Trophoblast cell (in vitro differentiated cells and primary cell): ENCODE measurements at regions not wholly inside any gene's neighbourhood (a gene's known extent, or its start where the extent isn't known, plus 50 kb on each side); places are given as distances from the start of the nearest gene placed in this dataset.

Experiments used
- DNase-seq, 2 donors: peaks; one replicate each; pipeline ENCODE4 v3.0.0-alpha.2; 2016
- H2AFZ ChIP-seq: 2 replicates; pipeline ENCODE4 v1.6.1; 2013; ENCODE audit warnings: low read length, moderate library complexity, mild to moderate bottlenecking; ENCODE audit not compliant: insufficient read depth, poor library complexity
- H2AK5ac ChIP-seq: 2 replicates; pipeline ENCODE4 v1.6.1; 2013; ENCODE audit warnings: mild to moderate bottlenecking, low read length
- H2BK120ac ChIP-seq: 2 replicates; pipeline ENCODE4 v1.6.1; 2013; ENCODE audit warnings: low read length, mild to moderate bottlenecking, moderate library complexity; ENCODE audit not compliant: insufficient read depth, poor library complexity
- H2BK12ac ChIP-seq: 2 replicates; pipeline ENCODE4 v1.6.1; 2013; ENCODE audit warnings: mild to moderate bottlenecking, low read length, moderate library complexity
- H2BK5ac ChIP-seq: 2 replicates; pipeline ENCODE4 v1.6.1; 2013; ENCODE audit warnings: low read length, low read depth, moderate library complexity, mild to moderate bottlenecking; ENCODE audit not compliant: poor library complexity
- H3K14ac ChIP-seq: 2 replicates; pipeline ENCODE4 v1.6.1; 2013; ENCODE audit warnings: mild to moderate bottlenecking, low read length
- H3K18ac ChIP-seq: 2 replicates; pipeline ENCODE4 v1.6.1; 2013; ENCODE audit warnings: mild to moderate bottlenecking, low read length
- H3K23ac ChIP-seq: 2 replicates; pipeline ENCODE4 v1.6.1; 2013; ENCODE audit warnings: low read length
- H3K27ac ChIP-seq: 2 replicates; pipeline ENCODE4 v1.5.1; 2013; ENCODE audit warnings: low read depth, mild to moderate bottlenecking, inconsistent platforms, low read length, moderate library complexity
- H3K27me3 ChIP-seq: 2 replicates; pipeline ENCODE4 v1.6.1; 2013; ENCODE audit warnings: inconsistent platforms, mild to moderate bottlenecking, low read length, moderate library complexity; ENCODE audit not compliant: insufficient read depth
- H3K36me3 ChIP-seq, 2 experiments: 1 replicate in 1 of 2; 2 replicates in 1 of 2; pipeline ENCODE4 v1.6.1; 2013; ENCODE audit warnings: low read length in 2 of 2, mild to moderate bottlenecking in 2 of 2, moderate library complexity in 1 of 2; ENCODE audit not compliant: insufficient read depth in 2 of 2, control insufficient read depth in 1 of 2
- H3K4ac ChIP-seq: 2 replicates; pipeline ENCODE4 v1.6.1; 2013; ENCODE audit warnings: low read depth, mild to moderate bottlenecking, low read length, moderate library complexity
- H3K4me1 ChIP-seq, 2 experiments: 1 replicate in 1 of 2; 2 replicates in 1 of 2; pipeline ENCODE4 v1.6.1; 2013; ENCODE audit warnings: low read length in 2 of 2, mild to moderate bottlenecking in 2 of 2, moderate library complexity in 1 of 2; ENCODE audit not compliant: insufficient read depth in 2 of 2, control insufficient read depth in 1 of 2
- H3K4me2 ChIP-seq: 2 replicates; pipeline ENCODE4 v1.6.1; 2013; ENCODE audit warnings: inconsistent platforms, mild to moderate bottlenecking, low read length, moderate library complexity
- H3K4me3 ChIP-seq: 2 replicates; pipeline ENCODE4 v1.5.1; 2013; ENCODE audit warnings: mild to moderate bottlenecking, low read depth, low read length, inconsistent platforms
- H3K79me1 ChIP-seq: one replicate; pipeline ENCODE4 v1.6.1; 2013; ENCODE audit warnings: low read length
- H3K79me2 ChIP-seq: 2 replicates; pipeline ENCODE4 v1.6.1; 2013; ENCODE audit warnings: low read length, mild to moderate bottlenecking; ENCODE audit not compliant: control insufficient read depth, insufficient read depth, poor library complexity
- H3K9ac ChIP-seq: 2 replicates; pipeline ENCODE4 v1.6.1; 2013; ENCODE audit warnings: mild to moderate bottlenecking, low read length
- H3K9me3 ChIP-seq: 2 replicates; pipeline ENCODE4 v1.6.1; 2013; ENCODE audit warnings: low read depth, mild to moderate bottlenecking, control low read depth, inconsistent platforms, low read length; ENCODE audit not compliant: insufficient read depth
- H4K12ac ChIP-seq: 2 replicates; pipeline ENCODE4 v1.6.1; 2013; ENCODE audit warnings: low read depth, mild to moderate bottlenecking, low read length, moderate library complexity
- H4K8ac ChIP-seq: 2 replicates; pipeline ENCODE4 v1.6.1; 2013; ENCODE audit warnings: low read depth, mild to moderate bottlenecking, low read length, moderate library complexity
- H4K91ac ChIP-seq: one replicate; pipeline ENCODE4 v1.6.1; 2013; ENCODE audit warnings: low read depth, mild to moderate bottlenecking, low read length, moderate library complexity
- WGBS: extraction: QIAGEN DNeasy Blood & Tissue Kit; methylation state at CpG from one replicate; pipeline ENCODE4 v1.1.7; 2013; ENCODE audit warnings: missing lambda C conversion rate; ENCODE audit not compliant: insufficient read length, insufficient coverage; ENCODE audit errors: extremely low coverage; 5-methylcytosine and 5-hydroxymethylcytosine counted together

DNA sequence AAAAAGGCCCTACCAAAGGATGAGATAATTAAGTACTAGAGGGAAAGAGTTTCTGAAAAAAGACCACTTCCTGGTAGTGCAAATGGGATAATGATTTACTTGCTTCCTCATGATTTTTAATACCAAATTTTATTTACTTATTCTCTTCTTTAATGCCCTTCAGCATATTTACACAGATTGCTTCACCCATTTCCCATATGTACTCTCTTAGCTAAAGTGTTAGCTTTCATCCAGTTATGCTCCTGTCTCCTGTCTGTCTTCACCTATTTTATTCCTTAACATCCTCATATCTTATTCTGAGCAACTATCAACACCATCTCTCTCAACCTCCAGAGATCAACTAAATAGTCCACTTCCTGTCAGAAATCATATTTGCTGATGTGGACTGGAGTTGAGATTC lies 183.2 kb upstream of the HS3ST1 start:
- no peaks in the 10 kb centered on the region for H3K36me3 ChIP-seq
- H3K18ac ChIP-seq: no peak overlapping the region
- H3K4me3 ChIP-seq: no peak overlapping the region
- no peaks in the 10 kb centered on the region for H3K27me3 ChIP-seq
- no peak overlapping the region for H2AK5ac ChIP-seq
- no peaks in the 10 kb centered on the region for H3K9me3 ChIP-seq
- no peak overlapping the region for H3K14ac ChIP-seq
- H4K8ac ChIP-seq: no peak overlapping the region
- H4K12ac ChIP-seq: no peak overlapping the region
- H2AFZ ChIP-seq: no peak overlapping the region
- no peak overlapping the region for H3K4ac ChIP-seq
- H3K27ac ChIP-seq: no peak overlapping the region
- H4K91ac ChIP-seq: no peak overlapping the region
- no peak overlapping the region for H2BK5ac ChIP-seq
- no peak overlapping the region for H3K23ac ChIP-seq
- no peak overlapping the region for H3K9ac ChIP-seq
- no peak overlapping the region for H2BK120ac ChIP-seq
- H3K4me2 ChIP-seq: no peak overlapping the region
- H3K79me2 ChIP-seq: no peaks in the 10 kb centered on the region
- peaks cover 2 to 7% of the 10 kb centered on the region in 2 experiments for H3K4me1 ChIP-seq
- H2BK12ac ChIP-seq: no peak overlapping the region
- peaks cover 9% of the 10 kb centered on the region for H3K79me1 ChIP-seq
- no peak for DNase-seq

DNA sequence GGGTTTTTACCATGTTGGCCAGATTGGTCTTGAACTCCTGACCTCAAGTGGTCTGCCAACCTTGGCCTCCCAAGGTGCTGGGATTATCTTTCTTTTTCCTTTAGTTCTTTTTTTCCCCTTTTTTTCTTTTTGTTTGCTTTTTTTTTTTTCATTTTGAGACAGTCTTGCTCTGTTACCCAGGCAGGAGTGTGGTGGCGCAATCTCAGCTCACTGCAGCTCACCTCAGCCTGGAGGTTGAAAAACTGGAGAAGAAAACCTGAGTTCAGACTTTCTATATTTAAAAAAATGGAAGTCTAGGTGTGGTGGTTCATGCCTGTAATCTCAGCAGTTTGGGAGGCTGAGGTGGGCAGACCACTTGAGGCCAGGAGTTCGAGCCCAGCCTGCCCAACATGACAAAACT lies 181.1 kb upstream of the HS3ST1 start:
- Histone ChIP-seq H3K4me3 (no peak overlapping the region), H2BK12ac (no peak overlapping the region), H4K91ac (no peak overlapping the region), H3K79me2 (no peaks in the 10 kb centered on the region), H3K14ac (no peak overlapping the region), H3K9me3 (no peaks in the 10 kb centered on the region), H3K4ac (no peak overlapping the region), H3K9ac (no peak overlapping the region), H3K36me3 (no peaks in the 10 kb centered on the region), H3K79me1 (peaks cover 4% of the 10 kb centered on the region), H3K18ac (no peak overlapping the region), H4K12ac (no peak overlapping the region), H2AK5ac (no peak overlapping the region), H2BK120ac (peak overlapping the region; percentile 66), H2BK5ac (no peak overlapping the region), H3K4me1 (peaks cover 0 to 4% of the 10 kb centered on the region in 2 experiments), H3K4me2 (no peak overlapping the region), H4K8ac (no peak overlapping the region), H3K23ac (no peak overlapping the region), H3K27ac (no peak overlapping the region), H2AFZ (no peak overlapping the region), H3K27me3 (no peaks in the 10 kb centered on the region)
- DNase-seq: no peak
- WGBS: no CpG with 5 or more reads among the region's 2 CpGs

DNA sequence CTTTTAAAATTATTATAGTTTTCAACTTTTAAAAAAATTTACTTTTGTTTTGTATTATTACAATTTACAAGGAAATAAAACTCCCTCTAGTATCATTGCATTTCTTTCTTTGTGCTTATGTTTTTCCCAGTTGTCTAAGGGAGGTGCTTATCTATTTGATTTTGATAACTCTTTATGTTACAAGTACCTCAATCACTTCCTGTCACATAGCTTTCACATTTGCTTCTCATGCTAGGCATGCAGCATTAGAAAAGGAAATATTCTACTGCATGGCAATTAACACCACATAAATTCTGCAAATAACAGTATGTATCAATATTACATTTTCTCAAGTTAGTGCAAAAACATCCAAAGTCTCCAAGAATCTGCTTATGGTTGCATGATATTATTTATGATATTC lies 180.3 kb upstream of the HS3ST1 start:
- H3K4ac ChIP-seq: no peak overlapping the region
- H3K4me2 ChIP-seq: no peak overlapping the region
- H3K9ac ChIP-seq: no peak overlapping the region
- no peak overlapping the region for H3K23ac ChIP-seq
- no peak overlapping the region for H4K91ac ChIP-seq
- no peak overlapping the region for H2AFZ ChIP-seq
- no peak overlapping the region for H3K27ac ChIP-seq
- no peaks in the 10 kb centered on the region for H3K9me3 ChIP-seq
- no peaks in the 10 kb centered on the region for H3K27me3 ChIP-seq
- no peak overlapping the region for H4K8ac ChIP-seq
- H2AK5ac ChIP-seq: no peak overlapping the region
- H2BK12ac ChIP-seq: no peak overlapping the region
- H2BK5ac ChIP-seq: no peak overlapping the region
- no peaks in the 10 kb centered on the region for H3K79me2 ChIP-seq
- no peak overlapping the region for H3K4me3 ChIP-seq
- peaks cover 0 to 4% of the 10 kb centered on the region in 2 experiments for H3K4me1 ChIP-seq
- no peak overlapping the region for H3K14ac ChIP-seq
- peaks cover 1% of the 10 kb centered on the region for H3K79me1 ChIP-seq
- H4K12ac ChIP-seq: no peak overlapping the region
- DNase-seq: no peak
- no peaks in the 10 kb centered on the region for H3K36me3 ChIP-seq
- no peak overlapping the region for H2BK120ac ChIP-seq
- no peak overlapping the region for H3K18ac ChIP-seq

DNA sequence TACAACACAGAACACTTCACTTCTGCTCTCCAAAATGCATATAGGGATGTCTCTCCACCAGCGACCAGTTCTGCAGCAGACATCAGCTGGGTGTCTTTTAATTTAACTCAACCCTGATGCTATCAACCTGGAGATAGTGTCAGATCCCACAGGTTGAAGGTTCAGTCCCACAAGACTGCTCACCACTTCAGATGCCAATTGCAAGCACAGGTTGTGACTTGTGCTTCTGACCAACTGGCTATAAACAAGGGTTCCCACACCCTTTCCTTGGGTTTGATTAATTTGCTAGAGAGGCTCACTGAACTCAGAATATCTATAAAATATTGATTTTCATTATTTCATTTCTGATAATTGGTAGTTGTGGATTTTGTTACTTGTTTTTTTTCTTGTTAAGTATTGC lies 177.4 kb upstream of the HS3ST1 start:
- H3K18ac ChIP-seq: no peak overlapping the region
- no peak overlapping the region for H4K91ac ChIP-seq
- peaks cover 0 to 8% of the 10 kb centered on the region in 2 experiments for H3K4me1 ChIP-seq
- H2BK120ac ChIP-seq: no peak overlapping the region
- H4K8ac ChIP-seq: no peak overlapping the region
- H3K4me2 ChIP-seq: no peak overlapping the region
- no peaks in the 10 kb centered on the region for H3K27me3 ChIP-seq
- no peaks in the 10 kb centered on the region for H3K9me3 ChIP-seq
- H3K79me1 ChIP-seq: no peaks in the 10 kb centered on the region
- DNase-seq: no peak
- no peak overlapping the region for H2BK12ac ChIP-seq
- H3K4me3 ChIP-seq: no peak overlapping the region
- H3K23ac ChIP-seq: no peak overlapping the region
- WGBS: no CpG with 5 or more reads among the region's 1 CpG
- no peak overlapping the region for H2BK5ac ChIP-seq
- H3K9ac ChIP-seq: no peak overlapping the region
- no peak overlapping the region for H3K27ac ChIP-seq
- no peaks in the 10 kb centered on the region for H3K79me2 ChIP-seq
- H3K4ac ChIP-seq: no peak overlapping the region
- H2AK5ac ChIP-seq: no peak overlapping the region
- H2AFZ ChIP-seq: no peak overlapping the region
- H3K14ac ChIP-seq: no peak overlapping the region
- H4K12ac ChIP-seq: no peak overlapping the region
- H3K36me3 ChIP-seq: no peaks in the 10 kb centered on the region

DNA sequence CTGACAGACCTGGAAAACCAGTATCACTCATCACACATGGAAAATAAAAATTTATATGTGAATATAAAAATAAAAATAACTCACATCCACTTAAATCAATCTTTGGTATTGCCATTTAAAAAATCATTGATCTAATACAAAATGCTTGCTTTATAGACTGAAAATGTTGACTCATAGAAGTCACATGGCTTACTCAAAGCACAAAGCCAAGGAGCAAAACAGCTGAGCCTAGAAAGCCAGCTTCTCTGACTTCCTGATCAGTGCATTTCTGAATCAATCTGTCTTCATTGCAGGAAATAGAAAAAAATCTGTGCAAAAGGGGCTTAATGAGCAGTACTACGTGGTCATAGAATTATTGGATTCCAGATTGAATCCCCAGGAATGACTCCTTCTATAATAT lies 176.9 kb upstream of the HS3ST1 start:
- Histone ChIP-seq H3K14ac (no peak overlapping the region), H3K79me1 (no peaks in the 10 kb centered on the region), H3K4me1 (peaks cover 0 to 5% of the 10 kb centered on the region in 2 experiments), H2AFZ (no peak overlapping the region), H3K4me3 (no peak overlapping the region), H3K18ac (no peak overlapping the region), H2BK12ac (no peak overlapping the region), H2BK5ac (no peak overlapping the region), H3K9ac (no peak overlapping the region), H2BK120ac (no peak overlapping the region), H3K36me3 (no peaks in the 10 kb centered on the region), H4K91ac (no peak overlapping the region), H3K27me3 (no peaks in the 10 kb centered on the region), H3K23ac (no peak overlapping the region), H2AK5ac (no peak overlapping the region), H3K79me2 (no peaks in the 10 kb centered on the region), H3K4me2 (no peak overlapping the region), H3K9me3 (no peaks in the 10 kb centered on the region), H4K12ac (no peak overlapping the region), H3K4ac (no peak overlapping the region), H4K8ac (no peak overlapping the region), H3K27ac (no peak overlapping the region)
- DNase-seq: no peak
- WGBS: no CpG with 5 or more reads among the region's 1 CpG
